ENCODE measurements at regions not wholly inside any gene's neighbourhood (a gene's known extent, or its start where the extent isn't known, plus 50 kb on each side); places are given as distances from the start of the nearest gene placed in this dataset.

DNA sequence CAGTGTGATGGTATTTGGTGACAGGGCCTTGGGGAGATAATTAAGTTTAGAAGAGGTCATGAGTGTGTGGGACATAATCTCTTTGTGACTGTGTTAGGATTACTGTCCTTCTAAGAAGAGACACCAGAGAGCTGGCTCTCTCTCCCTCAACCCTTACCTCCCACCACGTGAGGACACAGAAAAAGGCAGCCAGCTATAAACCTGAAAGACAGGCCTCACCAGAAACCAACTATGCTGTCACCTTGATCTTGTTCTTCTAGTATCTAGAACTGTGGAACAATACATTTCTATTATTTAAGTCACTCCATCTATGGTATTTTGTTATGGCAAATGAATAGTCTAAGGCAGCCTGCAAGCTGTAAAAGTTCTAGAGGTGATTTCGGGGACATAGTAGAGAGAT, 203.7 kb downstream of the OTOR start:
- no peak for DNase-seq

DNA sequence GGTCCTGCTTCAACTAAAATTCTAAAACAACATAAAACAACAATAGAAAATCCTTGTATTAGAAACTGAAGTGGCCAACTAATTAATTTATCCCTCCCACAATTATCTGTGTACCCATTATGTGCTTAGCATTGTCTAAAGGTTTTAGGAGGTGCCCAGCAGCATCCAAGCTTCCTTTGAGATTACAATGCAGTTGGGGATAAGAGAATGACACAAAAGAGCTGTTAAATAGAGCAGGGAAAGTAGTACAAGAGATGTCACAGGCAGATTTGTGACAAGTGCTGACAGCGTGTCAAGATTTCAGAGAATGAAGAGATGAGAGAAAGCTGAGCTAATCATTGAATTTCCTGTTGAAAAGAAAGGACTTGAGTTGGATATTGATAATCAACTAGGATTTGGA, 204.8 kb downstream of the OTOR start:
- no peak for DNase-seq

DNA sequence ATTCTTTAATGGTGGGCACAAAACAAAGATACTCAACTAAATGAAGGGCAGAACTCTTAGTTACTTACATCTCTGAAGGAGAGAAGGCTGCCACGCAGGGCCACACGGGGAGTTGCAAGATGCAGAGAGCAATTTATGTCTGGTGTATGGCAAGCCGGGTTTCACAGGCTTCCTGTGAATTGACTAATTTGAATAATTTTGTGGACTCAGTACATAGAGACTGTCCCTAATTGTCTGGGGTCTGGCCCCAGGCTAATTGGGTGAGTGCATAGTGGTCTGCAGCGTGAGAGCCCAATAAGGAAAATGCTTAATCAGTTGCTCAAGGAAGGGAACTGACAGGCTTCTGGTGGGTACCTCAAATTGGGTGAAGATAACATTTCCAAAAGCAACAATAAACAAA, 205.7 kb downstream of the OTOR start:
- DNase-seq: no peak

DNA sequence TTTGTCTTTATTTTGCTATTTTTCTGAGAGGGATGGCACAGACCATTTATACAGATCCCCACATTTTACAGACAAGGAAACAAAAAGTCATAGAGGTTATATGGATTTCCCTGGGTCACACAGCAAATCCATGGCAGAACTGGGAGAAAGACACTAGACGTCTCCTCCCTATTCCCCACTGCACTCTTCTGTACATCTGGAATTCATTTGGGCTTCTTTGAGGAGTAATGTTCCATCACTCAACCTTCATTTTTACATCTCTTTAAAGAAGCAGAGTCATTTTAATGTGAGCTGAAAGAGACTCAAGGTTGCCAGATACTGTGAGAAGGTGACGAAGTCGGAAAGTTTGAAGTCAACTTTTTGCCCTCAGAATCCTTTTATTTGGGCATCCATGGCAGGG, 207.3 kb downstream of the OTOR start:
- DNase-seq: no peak

DNA sequence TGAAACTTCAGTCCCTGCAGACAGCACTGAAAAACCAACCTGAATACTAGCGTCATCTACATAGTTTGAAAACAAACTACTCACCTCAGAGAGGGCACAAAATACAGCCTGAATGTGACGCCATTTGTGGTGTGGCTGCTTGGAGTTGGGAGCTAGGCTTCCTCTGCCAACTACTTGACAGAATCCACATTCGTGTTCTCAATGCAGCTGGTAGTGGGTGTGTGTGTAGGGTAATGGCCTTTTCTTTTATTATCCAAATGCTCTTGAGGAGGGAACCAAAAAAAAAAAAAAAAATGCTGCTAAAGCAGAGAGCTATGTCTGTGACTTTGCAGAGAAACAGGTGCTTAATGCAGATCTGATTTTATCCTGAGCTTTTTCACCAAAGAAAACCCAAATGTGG, 207.8 kb downstream of the OTOR start:
- DNase-seq: no peak

DNA sequence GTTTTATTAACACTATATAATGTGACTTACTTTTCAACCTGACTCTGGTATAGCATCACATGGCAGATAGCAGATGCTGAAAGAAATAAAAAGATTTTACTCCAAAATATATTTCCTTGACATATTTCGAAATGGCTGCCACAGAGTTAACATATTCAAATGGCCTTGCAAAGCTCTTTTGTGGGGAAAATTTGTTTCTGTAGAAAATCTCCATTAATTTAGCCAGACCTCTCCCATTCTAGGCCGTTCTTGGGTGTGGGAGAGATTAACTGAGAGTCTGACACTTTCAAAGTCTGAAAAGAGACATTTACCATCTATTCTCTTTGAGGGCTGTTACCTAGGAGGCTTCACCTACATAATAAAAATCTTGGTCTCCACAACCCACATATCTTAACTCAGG, 217.2 kb downstream of the OTOR start:
- DNase-seq: no peak

DNA sequence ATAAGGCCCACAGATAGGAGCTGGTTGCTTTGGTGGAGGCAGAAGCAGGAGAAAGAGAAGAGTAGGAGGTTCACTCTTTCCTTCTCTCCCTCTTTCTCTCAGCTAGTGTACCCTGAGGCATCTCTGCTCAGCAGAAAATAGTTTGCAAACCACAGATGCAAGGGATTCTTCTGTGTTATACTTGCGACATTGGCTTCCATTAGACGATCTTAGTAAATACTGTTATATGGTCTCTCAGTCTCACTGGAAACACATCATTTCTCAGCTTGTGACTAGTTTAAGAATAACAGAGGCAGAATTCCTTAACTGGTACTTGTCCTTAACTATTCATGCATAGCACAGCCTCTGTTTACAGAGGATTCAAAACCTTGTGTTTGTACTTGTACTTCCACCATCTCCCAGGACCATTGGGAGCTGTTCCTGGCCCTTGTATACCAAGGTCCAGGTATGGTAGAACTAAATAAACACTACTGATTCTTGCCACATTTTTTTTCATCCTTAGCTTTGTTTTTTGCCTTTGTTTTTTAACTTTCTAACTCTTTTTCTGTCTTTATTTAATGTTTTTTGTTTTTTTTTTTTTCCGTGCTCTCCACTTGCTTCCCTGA, 218.2 kb downstream of the OTOR start:
- DNase-seq: no peak

DNA sequence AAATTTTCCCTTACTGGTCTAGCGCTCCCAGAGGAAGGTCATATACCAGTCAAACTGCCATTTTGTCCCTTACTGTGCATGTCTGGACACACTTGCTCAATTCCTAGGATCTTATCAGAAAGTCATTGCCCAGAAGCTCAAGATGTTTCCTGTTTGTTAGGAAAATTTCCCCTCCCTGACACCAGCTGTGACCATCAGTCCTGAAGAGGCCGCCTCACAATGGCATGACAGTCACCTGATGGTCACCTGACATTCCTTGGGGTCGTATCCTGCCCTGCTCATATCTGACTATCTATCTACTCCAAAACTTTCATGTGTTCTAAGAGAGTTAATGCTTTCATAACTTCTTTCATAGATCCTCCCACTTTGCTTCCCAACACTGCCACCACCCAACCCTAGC, 219.9 kb downstream of the OTOR start:
- no peak for DNase-seq

DNA sequence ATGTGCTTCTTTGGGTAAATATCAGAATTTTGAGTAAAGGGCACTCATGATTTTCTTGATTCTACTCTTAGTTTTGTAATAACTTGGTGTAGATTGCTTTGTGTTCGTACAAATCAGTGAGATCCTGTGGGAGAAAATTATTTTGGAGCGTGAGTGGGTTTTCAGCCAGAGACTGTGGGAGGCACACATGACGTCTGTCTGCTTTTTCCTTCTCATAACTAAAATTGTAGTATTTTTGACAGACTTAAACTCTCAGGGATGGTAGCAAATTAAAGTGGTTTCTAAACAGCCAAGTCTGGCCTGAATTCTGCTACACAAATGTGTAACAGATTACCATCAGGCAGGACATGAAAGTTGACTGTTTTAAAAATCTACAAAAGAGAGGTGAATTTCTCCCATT, 222.6 kb downstream of the OTOR start:
- no peak for DNase-seq

DNA sequence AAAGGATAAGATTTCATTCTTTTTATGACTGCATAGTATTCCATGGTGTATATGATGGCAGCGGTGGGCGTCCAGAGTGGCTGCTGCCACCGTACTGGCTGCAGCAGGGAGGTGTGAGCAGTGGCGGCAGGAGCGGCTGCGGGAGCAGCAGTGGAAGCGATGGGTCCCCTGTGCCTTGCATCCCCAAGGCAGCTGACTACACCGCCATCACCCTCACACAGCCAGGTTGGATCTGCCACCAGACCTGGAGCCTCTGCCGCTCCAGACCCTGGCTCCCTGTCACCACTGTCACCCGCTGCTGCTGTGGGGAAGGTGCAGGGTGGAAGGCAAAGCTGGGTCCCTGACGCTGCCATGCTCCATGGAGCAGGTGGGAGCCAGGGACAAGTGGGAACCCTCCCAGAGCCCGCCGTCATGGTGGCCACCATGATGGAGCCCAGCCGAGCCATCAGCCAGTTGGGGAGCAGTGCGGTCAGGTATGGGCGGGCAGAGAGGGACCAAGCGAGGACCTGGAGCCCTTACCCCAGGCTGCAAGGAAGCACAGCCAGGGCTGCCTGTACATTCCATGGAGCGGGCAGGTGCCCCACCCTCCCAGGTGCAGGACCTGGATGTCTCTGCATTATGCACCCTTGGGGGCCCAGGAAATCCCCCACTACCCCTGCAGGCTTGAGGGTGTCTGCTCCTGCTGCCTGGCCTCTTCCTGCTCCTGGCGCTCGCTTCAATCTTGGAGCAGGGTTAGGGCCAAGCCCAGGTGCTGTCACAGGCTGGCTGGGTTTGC, 226.1 kb downstream of the OTOR start:
- DNase-seq: no peak

DNA sequence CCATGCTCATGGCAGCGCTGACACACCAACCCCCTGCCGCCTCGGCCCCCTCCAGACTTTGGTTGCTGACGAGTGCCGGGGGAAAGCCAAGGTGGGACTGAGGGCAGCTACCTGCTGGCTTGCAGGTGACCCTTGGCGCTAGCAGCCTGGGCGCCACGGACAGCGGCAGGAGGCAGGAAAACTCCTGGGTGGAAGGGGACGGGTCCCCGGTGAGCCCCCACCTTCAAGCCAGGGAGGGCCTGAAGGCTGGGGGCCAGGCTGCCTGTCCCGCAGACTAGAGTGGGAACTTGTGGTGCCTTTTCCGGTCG, 226.7 kb downstream of the OTOR start:
- DNase-seq: no peak

DNA sequence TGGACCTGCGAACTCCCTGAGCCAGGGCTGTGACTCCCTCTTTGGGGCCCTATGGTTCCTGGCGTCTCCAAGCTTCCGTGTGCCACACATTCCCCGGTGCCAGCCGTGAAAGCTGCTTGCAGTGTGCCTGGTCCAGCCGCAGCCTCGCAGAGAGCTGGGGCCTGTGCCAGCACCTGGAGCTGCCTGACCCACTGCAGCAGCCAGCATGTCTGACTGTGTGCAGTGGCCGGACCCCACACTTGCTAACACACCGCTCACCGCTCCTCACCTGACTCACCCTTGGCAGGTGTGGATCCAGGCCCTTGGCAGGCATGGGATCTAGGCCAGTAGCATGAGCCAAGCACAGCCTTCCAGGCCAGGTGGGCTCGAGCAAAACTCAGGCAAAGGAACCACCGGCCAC, 227.5 kb downstream of the OTOR start:
- DNase-seq: no peak

DNA sequence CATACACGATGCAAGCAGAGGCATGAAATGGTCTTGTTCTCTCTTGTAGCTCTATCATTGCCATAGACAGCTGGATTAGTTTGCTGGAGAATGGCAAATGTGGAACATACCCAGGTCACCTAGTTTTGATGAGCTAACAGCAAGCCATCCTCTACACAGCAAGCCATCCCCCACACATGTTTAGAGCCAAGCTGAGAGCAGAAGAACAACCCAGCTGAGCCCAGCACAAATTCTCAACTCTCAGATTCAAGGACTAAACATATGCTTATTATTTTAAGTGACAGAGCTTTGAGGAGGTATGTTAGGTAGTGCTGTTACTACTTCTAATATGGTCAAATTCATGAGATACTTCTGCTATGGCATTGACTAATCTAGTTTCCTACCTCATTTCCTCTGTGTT, 230.3 kb downstream of the OTOR start:
- no peak for DNase-seq

DNA sequence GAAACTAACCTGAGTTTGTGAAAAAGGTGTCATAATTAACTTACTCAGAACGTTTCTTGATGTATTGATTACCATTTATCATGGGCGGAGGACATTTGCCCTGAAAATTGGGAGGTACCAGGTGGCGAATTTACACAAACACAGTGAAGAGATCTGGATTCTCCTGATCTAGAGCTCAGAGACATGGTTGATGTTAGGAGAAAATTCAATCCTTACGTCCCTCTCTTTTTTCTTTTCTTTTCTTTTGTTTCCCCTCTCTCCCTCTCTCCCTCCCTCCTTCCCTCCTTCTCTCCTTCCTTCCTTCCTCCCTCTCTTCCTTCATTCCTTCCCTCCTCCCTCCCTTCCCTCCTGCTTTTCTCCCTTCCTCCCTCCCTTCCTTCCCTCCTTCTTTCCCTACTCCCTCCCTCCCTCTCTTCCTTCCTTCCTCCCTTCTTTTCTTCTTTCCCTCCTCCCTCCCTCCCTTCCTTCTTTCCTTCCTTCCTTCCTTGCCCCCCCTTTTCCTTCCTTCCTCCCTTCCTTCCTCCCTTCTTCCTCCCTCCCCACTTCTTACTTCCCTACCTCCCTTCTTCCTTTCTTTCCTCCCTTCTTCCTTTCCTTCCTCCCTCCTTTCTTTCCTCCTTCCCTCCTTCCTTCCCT, 234.1 kb downstream of the OTOR start:
- no peak for DNase-seq

DNA sequence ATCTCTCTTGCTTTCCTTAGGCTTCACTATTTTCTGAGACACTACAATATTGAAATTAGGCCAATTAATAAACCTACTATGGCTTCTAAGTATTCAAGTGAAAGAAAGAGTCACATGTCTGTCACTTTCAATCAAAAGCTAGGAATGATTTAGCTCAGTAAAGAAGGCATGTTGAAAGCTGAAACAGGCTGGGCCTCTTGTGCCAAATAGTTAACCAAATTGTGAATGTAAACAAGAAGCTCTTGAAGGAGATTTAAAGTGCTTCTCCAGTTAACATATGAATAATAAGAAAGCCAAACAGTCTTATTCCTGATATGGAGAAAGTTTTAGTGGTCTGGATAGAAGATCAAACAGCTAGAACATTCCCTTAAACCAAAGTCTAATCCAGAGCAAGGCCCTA, 236.3 kb downstream of the OTOR start:
- no peak for DNase-seq

DNA sequence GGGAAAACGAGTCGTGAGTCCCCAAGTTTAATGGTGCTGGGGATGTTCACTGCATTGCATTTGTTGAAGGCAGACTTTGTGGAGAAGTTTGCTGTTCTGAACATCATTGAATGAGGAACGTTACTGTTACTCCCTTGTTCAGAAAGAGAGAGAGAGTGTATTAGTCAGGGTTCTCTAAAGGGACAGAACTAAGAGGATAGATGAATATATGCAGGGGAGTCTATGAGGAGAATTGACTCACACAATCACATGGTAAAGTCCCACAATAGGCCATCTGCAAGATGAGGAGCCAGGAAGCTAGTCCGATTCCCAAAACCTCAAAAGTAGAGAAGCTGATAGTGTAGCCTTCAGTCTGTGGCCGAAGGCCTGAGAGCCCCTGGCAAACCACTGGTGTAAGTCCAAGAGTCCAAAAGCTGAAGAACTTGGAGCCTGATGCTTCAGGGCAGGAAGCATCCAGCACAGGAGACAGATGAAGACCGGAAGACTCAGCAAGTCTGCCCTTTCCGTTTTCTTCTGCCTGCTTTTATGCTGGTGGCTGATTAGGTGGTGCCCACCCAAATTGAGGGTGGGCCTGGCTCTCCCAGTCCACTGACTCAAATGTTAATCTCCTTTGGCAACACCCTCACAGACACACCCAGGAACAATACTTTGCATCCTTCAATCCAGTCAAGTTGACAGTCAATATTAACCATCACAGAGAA, 223.5 kb upstream of the PCSK2 start:
- no peak for DNase-seq

DNA sequence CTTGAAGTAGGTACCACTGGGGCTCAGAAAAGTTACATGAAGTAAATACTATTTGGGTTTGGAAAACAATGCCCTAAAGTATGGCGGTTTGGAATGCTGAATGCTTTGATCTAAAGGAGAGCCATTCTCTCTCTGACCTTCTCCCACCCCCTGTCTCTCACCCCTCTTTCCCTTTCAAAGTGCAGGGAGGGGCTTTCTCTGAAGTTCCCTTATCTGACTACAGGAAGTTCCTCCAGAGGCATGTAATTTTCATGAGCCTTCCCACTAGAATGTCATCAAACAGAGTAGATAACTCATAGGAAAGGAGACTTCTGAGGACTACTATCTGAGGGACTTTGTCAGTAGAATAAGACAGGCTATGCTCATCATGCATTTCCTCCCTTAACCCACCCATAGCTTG, 216.7 kb upstream of the PCSK2 start:
- DNase-seq: no peak

DNA sequence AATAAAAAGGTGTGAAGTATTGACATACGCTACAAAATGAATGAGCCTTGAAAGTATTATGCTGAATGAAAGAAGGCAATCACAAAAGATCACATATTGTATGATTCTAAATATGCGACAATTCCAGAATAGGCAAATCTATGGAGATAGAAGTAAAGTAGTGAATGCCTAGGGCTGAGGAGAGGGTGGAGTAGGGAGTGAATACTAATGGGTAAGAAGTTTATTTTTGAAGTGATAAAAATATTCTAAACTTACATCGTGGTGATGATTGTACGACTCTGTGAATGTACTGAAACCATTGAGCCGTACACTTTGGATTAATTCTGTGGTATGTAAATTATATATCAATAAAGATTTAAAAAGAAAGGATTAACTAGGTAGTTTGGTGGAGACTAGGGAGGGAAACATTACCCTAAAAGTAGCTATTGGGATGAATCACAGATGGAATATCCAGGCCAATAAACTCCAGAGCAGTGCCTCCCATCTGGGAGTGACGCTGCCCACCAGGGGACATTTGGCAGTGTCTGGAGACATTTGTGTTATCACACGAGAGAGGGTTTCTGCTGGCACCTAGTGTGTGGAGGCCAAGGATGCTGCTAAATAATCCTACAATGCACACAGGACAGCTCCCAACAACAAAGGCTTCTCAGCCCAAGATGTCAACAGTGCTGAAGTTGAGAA, 214.2 kb upstream of the PCSK2 start:
- DNase-seq: no peak

DNA sequence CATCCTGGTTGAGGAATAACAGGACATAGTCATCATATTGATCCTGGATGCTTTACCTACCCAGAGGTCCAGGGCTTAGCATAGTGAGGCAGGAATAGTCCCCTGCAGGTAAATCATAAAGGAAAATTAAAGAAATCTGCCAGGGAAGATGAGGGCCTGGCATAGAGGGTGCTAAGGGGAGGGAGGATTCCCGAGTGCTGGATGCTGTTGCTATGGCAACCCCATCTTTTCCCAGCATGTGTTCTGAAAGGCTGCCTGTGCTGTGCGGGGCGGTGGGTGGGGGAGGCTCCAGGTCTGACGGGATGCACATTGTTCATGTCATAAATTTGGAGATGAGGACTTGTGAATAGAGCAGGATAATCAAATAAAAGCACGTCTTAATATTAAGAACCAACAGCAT, 212.6 kb upstream of the PCSK2 start:
- no peak for DNase-seq

DNA sequence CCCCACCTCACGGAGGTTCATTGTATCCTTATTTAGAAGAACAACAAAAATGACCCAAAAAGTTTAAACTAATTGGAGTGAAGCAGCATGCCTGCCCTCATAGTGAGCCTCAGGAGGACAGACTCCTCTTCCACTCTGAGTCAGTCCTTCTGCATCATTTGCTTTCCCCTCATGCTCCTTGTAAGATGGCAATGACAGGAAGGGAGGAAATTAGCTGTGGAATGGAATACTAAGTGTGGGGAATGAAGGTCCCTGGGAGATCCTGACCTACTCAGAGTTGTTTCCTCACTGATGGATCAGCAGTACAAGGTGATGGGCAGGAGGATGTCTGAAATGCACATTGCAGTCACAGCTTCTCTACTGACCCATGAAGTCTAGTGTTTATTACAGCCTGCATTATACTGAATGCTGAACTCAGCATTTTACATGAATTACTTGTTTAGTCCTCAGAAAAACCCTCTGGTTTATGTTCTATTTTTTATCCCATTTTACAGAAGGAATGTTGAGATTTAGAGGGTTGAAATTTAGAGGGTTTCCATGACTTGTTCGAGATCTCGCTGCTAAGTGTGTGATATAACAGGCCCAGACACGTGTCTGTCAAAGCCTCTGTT, 212.0 kb upstream of the PCSK2 start:
- no peak for DNase-seq

DNA sequence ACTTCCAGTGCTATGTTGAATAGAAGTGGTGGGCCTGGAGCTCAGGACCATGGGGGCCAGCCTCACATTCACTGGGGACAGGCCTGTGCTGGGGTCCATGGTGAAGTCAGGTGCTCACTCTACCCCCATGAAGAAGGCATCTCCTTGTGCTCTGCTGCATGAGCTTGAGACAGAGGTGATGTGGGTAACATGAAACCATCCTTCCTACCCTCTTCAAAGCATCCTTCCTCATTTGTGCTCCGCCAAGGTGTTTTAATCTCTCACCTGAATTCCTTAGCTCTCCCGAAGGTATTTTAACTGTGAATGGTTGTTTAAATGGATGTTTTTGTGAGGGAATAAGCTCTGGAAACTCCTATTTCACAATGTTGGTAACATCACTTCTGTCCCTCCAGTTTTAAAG, 209.6 kb upstream of the PCSK2 start:
- DNase-seq: no peak

DNA sequence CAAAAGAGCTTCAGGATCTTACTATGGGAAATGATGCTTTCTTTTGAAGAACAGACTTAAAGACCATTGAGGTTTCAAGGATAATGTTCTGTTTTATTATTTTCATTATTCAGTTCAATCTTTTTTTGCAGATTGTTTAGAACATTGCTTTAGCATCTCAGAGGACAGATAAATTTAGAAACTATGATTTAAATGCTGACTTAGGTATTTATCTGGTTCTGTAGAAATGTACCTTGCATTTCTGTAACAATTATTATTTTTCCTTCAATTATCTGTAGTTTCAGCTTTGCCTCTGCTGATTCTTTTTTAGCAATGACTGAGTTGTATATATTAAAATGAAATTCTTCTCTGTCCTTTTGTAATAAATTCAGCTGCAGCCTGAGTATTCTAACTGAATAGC, 205.4 kb upstream of the PCSK2 start:
- no peak for DNase-seq

DNA sequence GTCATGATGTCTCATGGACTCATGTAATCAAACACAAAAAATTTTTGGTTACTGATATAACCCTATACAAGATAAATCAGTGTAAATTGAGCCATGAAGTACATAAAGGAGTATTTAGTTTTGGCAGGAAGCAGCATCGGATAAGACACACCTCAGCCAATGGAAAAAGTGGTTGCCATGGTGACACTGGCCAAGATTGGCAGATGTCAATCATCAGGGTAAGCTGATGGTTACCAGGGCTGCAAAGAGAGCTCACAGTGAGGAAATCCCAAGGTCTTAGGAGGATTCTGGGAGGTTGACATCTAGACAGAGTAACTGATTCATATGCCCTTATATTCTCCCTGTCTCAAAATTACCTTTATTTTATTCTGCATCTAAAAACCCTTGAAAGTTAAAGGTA, 203.8 kb upstream of the PCSK2 start:
- no peak for DNase-seq
